ENCODE measurements at regions not wholly inside any gene's neighbourhood (a gene's known extent, or its start where the extent isn't known, plus 50 kb on each side); places are given as distances from the start of the nearest gene placed in this dataset.

- DNase-seq: no peak
Observed at GRCh38 chrX:15191830-15192229, 78.1 kb downstream of the ASB9 start.

GRCh38 chrX:15188039-15188438 is 81.8 kb downstream of the ASB9 start:
- DNase-seq: no peak

- no peak for DNase-seq
Observed at GRCh38 chrX:15177316-15177715, 92.6 kb downstream of the ASB9 start.

GRCh38 chrX:15173411-15173810 is 96.5 kb downstream of the ASB9 start:
- no peak for DNase-seq

GRCh38 chrX:15170927-15171326 is 99.0 kb downstream of the ASB9 start:
- no peak for DNase-seq

GRCh38 chrX:15167826-15168225 is 102.1 kb downstream of the ASB9 start:
- no peak for DNase-seq

GRCh38 chrX:15165832-15166231 is 104.1 kb downstream of the ASB9 start:
- no peak for DNase-seq

- no peak for DNase-seq
Observed at GRCh38 chrX:15163131-15163530, 106.8 kb downstream of the ASB9 start.

- DNase-seq: no peak
Observed at GRCh38 chrX:15160558-15161095, 109.3 kb downstream of the ASB9 start.

- DNase-seq: no peak
Observed at GRCh38 chrX:15158736-15159406, 111.0 kb downstream of the ASB9 start.

GRCh38 chrX:15158350-15158735 is 111.5 kb downstream of the ASB9 start:
- DNase-seq: no peak

GRCh38 chrX:15157624-15158023 is 112.3 kb downstream of the ASB9 start:
- DNase-seq: no peak

GRCh38 chrX:15151267-15152186 is 118.4 kb downstream of the ASB9 start:
- no peak for DNase-seq

- no peak for DNase-seq
Observed at GRCh38 chrX:15150586-15150985, 119.3 kb downstream of the ASB9 start.

GRCh38 chrX:15146515-15146914 is 123.4 kb downstream of the ASB9 start:
- DNase-seq: no peak

- DNase-seq: no peak
Observed at GRCh38 chrX:15143825-15144121, 126.1 kb downstream of the ASB9 start.

- DNase-seq: peak; percentile 26
Observed at GRCh38 chrX:15143050-15143824, 126.6 kb downstream of the ASB9 start.

- DNase-seq: no peak
Observed at GRCh38 chrX:15142084-15142715, 127.7 kb downstream of the ASB9 start.

- no peak for DNase-seq
Observed at GRCh38 chrX:15136795-15137194, 133.1 kb downstream of the ASB9 start.

GRCh38 chrX:15129412-15129811 is 140.5 kb downstream of the ASB9 start:
- no peak for DNase-seq

- no peak for DNase-seq
Observed at GRCh38 chrX:15128861-15129260, 141.0 kb downstream of the ASB9 start.

- DNase-seq: no peak
Observed at GRCh38 chrX:15127010-15127409, 142.9 kb downstream of the ASB9 start.

GRCh38 chrX:15116900-15117299 is 153.0 kb downstream of the ASB9 start:
- no peak for DNase-seq
